ENCODE measurements at regions not wholly inside any gene's neighbourhood (a gene's known extent, or its start where the extent isn't known, plus 50 kb on each side); places are given as distances from the start of the nearest gene placed in this dataset.

- Histone ChIP-seq H3K36me3 (no peaks in the 10 kb centered on the region), H3K4me1 (no peaks in the 10 kb centered on the region), H3K27me3 (peaks cover 0 to 3% of the 10 kb centered on the region in 2 donors), H3K27ac (no peak overlapping the region), H3K4me3 (no peak overlapping the region), H3K9me3 (no peaks in the 10 kb centered on the region)
- TF ChIP-seq CTCF (IDR thresholded peaks at IDR 0.05) (no peak), POLR2AphosphoS5 (IDR thresholded peaks at IDR 0.05) (no peak), POLR2A (IDR thresholded peaks at IDR 0.05) (no peak)
- DNase-seq (ENCODE audit: low spot score in 2 of 2), result peak in 1 of 2 donors; percentile 28
- intact Hi-C loops (cut with DNase I; ENCODE audit: low total_unique reads), result no loop called here
Observed at GRCh38 chr10:132480356-132480755, 57.2 kb upstream of the INPP5A start.

- no peaks in the 10 kb centered on the region for H3K4me1 ChIP-seq
- peak overlapping the region; percentile 78 to 92 for H3K27ac ChIP-seq
- DNase-seq (ENCODE audit: low spot score in 2 of 2), result peak in 1 of 2 donors; percentile 42
- no peaks in the 10 kb centered on the region for H3K9me3 ChIP-seq
- no peak overlapping the region for H3K4me3 ChIP-seq
- intact Hi-C loops (cut with DNase I; ENCODE audit: low total_unique reads), result no loop called here
- H3K27me3 ChIP-seq, result peaks cover 0 to 3% of the 10 kb centered on the region in 2 donors
- no peaks in the 10 kb centered on the region for H3K36me3 ChIP-seq
- TF ChIP-seq POLR2AphosphoS5 (IDR thresholded peaks at IDR 0.05) (no peak), POLR2A (IDR thresholded peaks at IDR 0.05) (no peak), CTCF (IDR thresholded peaks at IDR 0.05) (no peak)
Observed at GRCh38 chr10:132481690-132482089, 55.9 kb upstream of the INPP5A start.

GRCh38 chr10:132482090-132482800 is 55.3 kb upstream of the INPP5A start:
- DNase-seq (ENCODE audit: low spot score in 2 of 2), result peak; percentile 24 to 71
- Histone ChIP-seq H3K9me3 (no peaks in the 10 kb centered on the region), H3K4me3 (peak overlapping the region in 1 of 3 donors; percentile 35), H3K27me3 (peaks cover 0 to 3% of the 10 kb centered on the region in 2 donors), H3K4me1 (no peaks in the 10 kb centered on the region), H3K27ac (peak overlapping the region; percentile 78 to 92), H3K36me3 (no peaks in the 10 kb centered on the region)
- intact Hi-C loops (cut with DNase I; ENCODE audit: low total_unique reads), result no loop called here
- TF ChIP-seq POLR2A (IDR thresholded peaks at IDR 0.05) (no peak), CTCF (IDR thresholded peaks at IDR 0.05) (no peak), POLR2AphosphoS5 (IDR thresholded peaks at IDR 0.05) (peak in 2 of 3 donors; percentile 34 to 77)

GRCh38 chr10:132483394-132483793 is 54.2 kb upstream of the INPP5A start:
- Histone ChIP-seq H3K36me3 (no peaks in the 10 kb centered on the region), H3K27me3 (no peaks in the 10 kb centered on the region), H3K4me1 (no peaks in the 10 kb centered on the region), H3K4me3 (no peak overlapping the region), H3K9me3 (no peaks in the 10 kb centered on the region), H3K27ac (no peak overlapping the region)
- TF ChIP-seq CTCF (IDR thresholded peaks at IDR 0.05), result no peak
- no peak for TF ChIP-seq POLR2A (IDR thresholded peaks at IDR 0.05)
- TF ChIP-seq POLR2AphosphoS5 (IDR thresholded peaks at IDR 0.05), result no peak
- intact Hi-C loops (cut with DNase I; ENCODE audit: low total_unique reads), result no loop called here
- no peak for DNase-seq (ENCODE audit: low spot score in 2 of 2)

- Histone ChIP-seq H3K4me3 (no peak overlapping the region), H3K27ac (no peak overlapping the region), H3K4me1 (no peaks in the 10 kb centered on the region), H3K9me3 (no peaks in the 10 kb centered on the region), H3K36me3 (no peaks in the 10 kb centered on the region), H3K27me3 (no peaks in the 10 kb centered on the region)
- DNase-seq (ENCODE audit: low spot score in 2 of 2), result no peak
- intact Hi-C loops (cut with DNase I; ENCODE audit: low total_unique reads), result no loop called here
- TF ChIP-seq CTCF (IDR thresholded peaks at IDR 0.05) (no peak), POLR2A (IDR thresholded peaks at IDR 0.05) (no peak), POLR2AphosphoS5 (IDR thresholded peaks at IDR 0.05) (no peak)
Observed at GRCh38 chr10:132484922-132485321, 52.7 kb upstream of the INPP5A start.

All from breast epithelium (tissue), 4 donors.